Colon (tissue), 2 donors: ENCODE measurements at regions not wholly inside any gene's neighbourhood (a gene's known extent, or its start where the extent isn't known, plus 50 kb on each side); places are given as distances from the start of the nearest gene placed in this dataset.
"Not testable (repeated sequence)": the region's sequence is repeated elsewhere in the genome, so short reads cannot be mapped to it uniquely, and the experiment has no call there.

Experiments
- FAIRE-seq: peaks from 2 replicates; lab custom pipeline; 2012; peaks lifted over from hg19 to GRCh38; lab: Jason Lieb, UNC
- donor health status: control.
- donor health status: control.

DNA sequence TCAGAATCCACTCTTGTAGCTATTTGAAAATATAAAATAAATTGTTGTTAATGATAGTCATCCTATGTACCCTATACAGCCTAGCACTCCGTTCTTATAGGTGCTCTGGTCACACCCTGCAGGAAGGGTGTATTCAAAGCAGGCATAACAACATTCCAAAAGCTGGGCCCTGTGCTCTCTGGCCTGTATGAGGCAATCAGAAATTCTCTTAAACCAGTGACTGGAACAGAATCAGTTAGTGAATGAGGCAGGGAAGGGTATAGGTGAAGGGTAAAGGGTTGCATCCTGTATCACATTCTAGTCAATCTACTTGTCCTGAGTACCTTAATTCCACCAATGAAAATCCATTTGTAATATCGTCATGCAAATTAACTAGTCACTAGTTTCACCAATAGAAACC is 154.5 kb upstream of the ZNF217 start:
- FAIRE-seq = no peak

DNA sequence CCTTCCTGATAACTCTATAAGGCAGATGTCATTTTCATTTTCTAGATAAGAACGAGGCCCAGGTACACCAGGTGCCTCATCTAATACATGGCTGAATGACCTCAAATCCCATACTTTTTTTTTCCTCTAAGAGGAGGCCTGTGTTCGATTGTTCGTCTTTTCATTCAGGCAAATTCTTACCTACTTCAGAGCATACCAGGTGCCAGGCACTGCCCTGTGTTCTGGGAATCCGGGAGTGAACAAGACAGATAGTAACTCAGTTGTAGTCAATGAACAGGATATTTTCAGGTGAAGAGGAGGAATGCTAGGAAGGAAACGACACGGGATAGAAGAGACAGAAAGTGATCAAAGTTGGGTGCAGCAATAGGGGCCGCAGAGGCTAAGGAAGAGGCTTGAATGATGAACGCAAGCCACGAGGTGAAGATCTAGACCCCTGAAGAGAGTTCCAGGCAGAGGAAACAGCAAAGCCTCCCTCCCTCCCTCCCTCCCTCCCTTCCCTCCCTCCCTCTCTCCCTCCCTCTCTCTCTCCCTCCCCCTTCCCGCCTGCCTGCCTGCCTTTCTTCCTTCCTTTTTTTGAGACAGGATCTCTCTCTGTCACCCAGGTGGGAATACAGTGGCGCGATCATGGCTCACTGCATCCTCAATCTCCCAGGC is 150.1 kb upstream of the ZNF217 start:
- no peak for FAIRE-seq

DNA sequence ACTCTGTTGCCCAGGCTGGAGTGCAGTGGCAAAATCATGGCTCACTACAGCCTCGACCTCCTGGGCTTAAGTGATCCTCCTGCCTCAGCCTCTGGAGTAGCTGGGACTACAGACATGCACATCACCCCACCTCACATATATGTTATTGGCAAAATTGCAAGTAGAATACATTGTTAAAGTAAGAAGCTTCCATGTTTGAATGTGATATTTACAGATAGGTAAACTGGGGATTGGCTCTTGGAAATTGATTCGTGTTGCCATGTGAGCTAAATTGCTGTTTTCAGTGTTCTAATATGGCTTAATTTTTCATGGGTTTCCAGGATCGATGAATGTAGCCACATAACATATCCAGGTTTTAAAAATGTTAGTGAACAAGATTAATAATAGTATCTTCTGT is 149.0 kb upstream of the ZNF217 start:
- FAIRE-seq = no peak

DNA sequence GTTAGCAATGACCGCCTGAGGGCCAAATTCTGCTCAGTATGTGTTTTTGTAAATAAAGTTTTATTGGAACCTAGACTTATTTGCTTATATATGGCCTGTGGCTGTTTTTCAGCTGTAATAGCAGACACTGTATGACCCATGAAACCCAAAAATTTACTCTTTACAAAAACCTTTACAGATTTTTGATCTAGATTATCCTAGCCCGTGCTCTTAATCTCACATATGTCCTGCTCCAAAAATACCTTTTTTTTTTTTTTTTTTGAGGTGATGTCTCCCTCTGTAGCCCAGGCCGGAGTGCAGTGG is 148.0 kb upstream of the ZNF217 start:
- no peak for FAIRE-seq

DNA sequence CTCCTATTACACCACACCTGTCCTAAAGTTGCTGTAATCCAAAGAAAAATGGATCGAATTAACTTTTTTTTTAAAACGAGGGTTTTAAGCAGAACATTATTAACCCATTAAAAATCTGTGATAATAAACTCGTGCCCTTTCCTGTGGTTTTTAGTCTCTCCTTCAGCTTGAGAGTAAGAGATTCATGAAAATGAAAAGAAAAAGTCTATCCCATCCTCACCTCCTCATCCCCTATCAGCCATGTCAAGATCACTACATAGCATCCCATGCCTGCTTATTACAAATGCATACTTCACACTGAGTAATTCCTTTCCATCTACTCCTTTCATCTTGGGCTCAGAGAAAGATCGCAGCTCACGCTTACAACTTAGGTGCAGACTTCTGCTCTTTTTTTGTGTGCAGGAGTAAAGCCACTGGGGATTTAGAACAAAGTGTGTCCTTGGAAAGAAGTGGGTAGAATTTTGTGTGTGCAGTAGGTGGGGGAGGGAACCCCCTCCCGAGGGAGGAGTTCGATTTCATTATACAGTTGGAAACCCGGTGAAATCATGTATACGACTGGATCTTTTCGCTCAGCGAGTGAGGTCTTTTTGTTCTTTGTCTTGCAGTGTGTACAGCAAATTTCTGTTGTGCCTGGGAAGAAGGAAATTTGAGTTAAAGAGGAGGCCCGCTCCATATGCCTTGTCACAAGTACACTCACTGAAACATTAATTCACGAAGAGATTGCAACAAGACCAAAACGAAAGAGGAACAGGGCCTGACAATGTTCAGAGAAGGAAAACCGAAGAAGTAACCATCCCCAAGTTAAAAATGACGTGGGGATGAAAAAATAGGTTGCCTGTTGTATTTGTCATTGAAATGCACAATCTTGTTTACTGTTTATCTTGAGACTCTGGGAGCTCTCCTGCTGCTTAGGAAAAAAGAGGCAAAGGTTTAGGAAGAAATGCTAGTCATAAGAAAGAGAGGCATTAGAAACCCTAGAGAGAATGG is 146.5 kb upstream of the ZNF217 start:
- FAIRE-seq = no peak

DNA sequence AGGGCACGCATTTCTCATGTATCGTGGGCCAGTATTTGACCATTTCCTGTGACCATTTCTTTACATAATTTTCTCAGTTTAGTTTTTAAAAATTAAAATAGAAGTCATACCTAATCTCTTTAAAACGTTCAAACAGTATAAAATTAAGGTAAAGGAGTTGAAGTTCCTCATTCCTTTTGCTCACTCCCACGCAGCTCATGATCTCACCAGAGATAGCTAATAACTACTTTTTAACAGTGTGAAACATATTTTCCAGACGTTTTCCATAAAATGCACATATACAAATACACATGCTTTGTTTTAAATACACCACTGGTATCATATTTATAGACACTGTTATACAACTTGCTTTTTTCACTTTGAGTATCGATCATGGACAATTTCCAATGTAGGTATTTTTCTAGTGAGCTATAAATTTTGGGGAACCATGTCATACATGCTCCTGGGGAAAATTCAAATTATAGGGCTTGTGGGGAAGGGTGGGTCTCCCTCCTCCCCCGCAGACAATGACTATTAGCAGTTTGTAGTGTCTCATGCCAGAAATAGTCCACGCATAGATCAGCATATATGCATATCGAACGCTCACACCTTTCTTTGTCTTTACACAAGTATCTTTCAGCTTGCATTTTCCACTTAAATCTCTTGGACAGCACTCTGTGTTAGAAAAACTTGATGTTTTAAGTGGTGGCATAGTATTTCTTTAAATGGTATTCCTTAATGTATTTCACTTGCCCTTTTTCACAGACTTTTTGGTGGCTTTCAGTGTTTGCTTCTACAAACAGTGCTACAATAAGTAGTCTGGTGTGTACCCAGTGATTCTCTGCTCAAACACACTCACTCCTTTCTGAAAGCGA is 145.5 kb upstream of the ZNF217 start:
- no peak for FAIRE-seq

DNA sequence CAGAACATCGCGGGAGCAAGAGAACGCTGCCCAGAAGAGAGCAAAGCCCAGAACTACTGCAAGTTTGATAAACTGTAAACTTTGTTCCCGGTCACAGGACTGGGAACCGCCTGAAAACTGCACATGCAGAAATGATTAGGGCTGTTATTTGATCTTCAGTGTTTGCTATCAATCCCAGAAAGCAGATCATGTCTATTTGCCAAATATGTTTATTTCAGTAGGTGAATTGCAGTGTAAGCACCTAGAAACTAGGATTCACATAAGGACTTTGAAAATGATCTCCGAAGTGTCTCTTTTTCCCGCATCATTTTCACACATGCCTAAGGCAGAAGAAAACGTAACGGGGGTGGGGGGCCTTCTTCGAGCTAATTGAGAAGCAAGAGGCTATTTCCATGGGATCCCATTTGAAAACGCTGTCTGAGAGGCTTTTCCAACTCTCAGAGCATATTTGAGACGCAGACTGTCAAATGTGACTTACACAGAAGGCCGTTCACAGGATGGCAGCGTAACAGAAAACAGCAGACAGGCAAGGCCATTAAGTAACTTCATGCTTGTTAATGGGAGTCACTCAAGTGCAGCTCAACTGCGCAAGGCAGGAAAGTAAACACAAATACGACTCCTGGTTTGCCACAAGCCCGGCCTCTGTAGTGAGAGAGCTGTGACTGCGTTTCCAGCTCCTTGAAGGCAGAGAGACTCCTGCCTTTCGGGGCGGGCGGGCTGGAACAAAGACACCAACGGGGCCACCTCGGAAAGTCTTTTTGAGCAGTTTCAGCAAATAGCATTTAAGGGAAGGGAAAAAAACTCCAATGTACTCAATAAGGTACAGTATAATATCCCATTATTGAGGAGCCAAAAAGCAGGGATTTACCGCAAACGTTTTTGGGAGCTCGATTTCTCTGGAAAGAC is 144.7 kb upstream of the ZNF217 start:
- FAIRE-seq = no peak

DNA sequence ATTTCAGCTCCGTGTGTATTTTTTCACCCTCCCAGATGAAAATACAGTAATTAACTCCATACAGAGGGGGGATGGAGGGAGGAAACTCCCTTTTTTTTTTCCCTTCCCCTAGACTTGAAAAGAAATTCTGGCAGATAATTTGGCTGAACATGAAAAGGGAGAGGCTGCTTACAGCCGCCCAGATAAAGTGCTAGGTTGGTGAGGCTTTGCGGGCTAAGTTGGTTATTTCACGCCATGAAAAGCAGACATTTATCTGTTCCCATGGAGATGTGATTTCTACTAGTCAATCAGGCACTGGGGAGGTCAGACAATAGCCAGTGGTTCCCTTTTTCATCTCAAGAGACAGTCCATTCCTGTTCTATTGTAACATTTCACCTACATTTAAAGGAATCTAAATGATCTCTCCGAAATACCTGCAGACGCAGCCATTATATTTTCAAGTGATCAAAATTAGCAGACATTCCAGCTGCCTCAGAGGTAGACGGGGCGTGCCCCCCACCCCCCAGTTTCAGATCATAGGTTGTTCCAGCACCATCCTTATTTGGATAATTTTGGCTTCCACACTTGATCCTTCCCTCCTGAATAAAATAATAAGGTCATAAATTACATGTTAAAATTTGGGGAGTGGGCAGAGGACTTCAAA is 143.9 kb upstream of the ZNF217 start:
- FAIRE-seq = no peak

DNA sequence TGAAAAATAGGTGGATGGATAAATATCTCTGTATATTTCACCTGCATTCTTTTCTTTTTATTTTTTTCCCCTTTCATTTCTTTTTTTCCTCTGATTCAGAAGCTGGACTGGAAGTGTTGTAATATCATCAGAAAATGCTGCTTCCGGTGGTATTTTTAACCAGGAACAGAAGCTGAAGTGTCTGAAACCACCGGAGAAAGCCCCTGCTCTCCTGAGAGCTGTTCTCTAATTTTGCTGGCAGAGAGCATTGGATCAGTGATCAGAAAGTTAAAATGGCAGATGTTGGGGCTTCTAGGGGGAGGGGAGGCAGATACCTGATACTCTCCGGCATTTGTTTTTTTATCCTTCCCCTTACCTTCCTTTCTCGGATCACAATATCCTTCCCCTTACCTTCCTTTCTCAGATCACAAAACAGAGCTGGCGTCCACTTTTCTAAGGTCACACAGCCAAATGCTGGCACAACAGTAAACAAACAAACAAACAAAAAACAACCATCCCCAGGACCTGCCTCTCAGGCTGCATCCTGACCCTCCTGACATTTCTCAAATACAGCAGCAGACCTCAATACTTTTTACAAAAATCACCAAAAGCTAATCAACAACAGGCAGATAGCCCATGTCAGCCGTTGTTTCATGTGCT is 143.2 kb upstream of the ZNF217 start:
- FAIRE-seq = no peak

DNA sequence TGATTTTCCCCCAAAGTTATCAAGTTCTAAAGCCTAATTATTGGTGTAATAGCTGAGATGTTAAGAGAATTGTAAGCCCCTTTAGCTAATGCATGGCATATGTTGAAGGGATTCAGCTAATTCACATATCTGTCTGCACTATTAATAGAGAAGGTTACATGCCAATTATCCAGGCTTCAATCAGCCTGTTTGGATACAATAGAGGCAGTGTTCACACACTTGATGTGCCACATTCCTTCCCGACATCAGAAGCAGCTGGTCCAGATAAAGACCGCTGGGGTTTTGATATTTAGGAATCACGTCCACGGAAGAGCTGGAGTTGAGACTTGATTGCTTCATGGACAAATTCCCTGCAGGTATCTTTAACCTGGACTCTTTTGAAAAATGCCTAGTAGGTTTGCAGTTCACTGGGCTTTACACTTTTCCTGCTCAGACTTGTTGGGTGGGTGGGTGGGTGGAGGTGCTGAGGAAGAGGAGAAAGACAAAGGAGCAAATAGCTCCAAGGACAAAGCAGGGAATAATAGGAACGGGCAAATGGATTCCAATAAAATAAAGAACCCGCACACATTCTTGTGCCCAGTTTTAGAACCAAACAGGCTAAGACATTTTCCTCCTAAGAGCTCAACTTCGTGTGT is 142.6 kb upstream of the ZNF217 start:
- FAIRE-seq = no peak

DNA sequence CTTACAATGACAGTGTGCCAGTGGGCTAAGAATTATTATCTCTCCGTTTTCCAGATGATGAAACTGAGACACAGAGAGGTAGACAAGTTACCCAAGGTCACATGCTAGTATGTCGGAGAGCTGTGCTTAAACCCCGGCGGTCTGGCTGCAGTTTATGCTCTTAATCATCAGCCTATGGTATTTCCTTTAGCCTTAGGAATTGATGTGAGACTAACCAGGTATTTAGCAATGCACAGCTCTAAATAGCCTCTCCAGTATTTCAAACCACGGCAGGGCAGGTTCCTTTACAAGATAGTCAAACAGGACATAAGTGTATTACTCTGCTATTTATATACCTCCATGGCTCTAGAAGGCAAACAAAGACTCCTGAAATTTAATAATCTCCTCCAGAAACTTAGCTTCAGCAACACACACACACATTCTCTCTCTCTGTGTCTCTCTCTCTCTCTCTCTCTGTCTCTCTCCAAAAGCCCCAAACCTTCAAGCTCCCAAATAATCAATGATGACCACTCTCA is 142.0 kb upstream of the ZNF217 start:
- FAIRE-seq = no peak

DNA sequence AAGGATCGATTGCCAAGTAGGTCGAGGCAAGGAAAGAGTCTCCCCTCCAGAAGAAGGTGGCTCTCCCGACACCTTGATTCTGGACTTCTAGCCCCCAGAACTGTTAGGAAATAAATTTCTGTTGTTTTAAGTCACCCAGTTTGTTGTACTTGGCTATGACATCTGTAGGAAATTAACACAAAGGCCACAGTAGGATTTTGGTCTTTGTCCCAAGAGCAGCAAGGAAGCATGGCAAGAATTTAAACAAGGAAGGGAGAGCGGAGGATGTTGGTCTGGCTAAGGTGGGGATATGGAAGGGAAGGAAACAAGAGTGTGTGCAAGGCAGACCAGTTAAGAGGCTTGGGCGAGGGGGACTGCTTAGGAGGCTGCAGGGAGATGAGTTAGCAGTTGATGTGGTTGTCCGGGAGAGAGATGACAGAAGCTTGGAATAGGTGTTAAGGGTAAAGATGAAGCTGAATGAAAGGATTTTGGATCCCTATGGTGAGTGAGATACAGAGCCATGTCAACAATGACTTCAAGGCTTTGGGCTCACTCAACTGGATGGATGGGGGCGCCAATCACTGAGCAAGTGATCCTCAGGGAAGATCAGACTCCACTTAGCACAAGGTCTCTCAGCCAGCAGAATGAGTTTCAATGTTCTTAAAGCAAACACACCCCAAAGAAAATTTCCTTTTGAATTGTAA is 140.5 kb upstream of the ZNF217 start:
- FAIRE-seq = no peak

DNA sequence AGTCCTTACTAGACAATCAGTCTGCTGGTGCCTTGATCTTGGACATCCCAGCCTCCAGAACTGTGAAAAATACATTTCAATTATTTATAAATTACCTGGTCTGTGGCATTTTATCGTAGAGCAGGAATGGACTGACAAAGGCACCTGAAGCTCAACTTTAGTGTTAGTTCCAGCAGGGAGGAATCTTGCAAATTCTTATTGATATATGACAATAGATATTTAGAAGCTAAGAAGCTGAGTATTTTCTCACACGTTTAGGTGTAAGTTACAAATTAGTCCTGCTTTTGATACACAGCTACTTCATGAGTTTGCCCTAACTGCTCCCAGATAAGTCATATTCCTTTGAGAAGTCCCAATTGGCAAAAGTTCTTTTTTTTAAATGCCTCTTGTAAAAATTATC is 138.0 kb upstream of the ZNF217 start:
- no peak for FAIRE-seq

DNA sequence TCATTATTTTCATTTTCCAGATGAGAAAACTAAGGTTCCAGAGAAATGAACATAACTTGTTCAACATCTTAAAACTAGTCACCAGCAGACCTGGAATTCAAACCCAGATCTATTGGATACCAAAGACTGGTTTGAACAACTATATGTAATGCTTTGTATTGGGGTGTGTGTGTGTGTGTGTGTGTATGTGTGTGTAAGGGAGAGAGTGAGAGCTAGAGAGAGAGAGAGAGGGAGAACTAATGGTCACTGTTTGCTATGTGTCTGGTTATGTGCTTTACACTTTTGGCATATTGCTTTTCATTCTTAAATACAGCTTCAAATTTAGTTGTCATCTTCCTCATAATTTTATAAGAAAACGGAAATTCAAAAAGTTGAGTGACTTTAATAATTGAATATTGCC is 134.7 kb upstream of the ZNF217 start:
- no peak for FAIRE-seq

DNA sequence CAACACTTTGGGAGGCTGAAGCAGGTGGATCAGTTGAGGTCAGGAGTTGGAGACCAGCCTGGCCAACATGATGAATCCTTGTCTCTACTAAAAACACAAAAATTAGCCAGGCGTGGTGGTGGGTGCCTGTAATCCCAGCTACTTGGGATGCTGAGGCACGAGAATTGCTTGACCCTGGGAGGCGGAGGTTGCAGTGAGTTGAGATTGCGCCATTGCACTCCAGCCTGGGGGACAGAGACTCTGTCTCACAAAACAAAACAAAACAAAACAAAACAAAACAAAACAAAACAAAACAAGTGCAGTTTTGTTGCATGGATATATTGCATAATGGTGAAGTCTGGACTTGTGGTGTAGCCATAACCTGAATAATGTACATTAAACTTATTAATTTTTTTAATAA is 133.6 kb upstream of the ZNF217 start:
- FAIRE-seq = not testable (repeated sequence)

DNA sequence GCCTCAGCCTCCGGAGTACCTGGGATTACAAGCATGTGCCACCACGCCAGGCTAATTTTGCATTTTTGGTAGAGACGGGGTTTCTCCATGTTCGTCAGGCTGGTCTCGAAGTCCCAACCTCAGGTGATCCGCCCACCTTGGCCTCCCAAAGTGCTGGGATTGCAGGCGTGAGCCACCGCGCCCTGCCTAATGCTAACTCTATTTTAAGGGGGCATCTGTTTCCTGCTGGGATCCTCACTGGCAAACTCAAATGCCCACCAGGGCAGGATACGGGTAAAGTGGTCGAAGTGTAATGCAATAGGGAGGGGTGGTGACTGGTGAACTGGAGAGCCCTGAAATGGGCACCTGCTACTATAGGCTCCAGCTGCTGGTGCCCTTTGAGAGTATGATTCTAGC is 131.9 kb upstream of the ZNF217 start:
- FAIRE-seq = no peak

DNA sequence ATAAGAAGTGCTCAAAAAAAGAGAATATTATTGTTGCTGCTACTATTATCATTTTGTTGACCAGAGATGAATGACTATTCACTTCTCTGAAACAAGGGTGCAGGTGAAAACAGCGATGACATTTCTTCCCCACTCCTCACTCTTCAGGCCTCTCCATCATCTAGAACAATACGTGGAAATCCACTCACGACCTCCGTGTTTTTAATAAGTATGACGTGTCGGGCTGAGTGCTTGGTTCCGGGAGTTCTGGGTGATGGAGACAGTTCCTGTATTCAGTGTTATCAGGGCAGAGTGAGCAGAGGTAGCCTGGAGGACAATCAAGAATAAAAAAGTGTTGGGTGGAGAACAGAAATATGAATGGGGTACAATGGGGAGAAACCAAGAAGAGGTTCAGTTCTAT is 130.0 kb upstream of the ZNF217 start:
- FAIRE-seq = no peak

DNA sequence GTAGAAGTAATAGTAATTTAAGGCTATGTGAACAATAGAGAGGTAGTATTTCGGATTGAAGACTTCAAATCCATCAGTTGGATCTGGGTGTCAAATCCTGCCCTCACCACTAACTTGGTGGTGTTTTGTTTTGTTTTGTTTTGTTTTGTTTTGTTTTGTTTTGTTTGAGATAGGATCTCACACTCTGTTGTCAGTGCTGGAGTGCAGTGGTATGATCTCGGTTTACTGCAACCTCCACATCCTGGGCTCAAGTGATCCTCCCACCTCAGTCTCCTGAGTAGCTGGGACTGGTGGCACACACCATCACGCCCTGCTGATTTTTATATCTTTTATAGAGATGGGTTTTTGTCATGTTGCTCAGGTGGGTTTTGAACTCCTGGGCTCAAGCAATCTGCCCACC is 129.4 kb upstream of the ZNF217 start:
- FAIRE-seq = no peak

DNA sequence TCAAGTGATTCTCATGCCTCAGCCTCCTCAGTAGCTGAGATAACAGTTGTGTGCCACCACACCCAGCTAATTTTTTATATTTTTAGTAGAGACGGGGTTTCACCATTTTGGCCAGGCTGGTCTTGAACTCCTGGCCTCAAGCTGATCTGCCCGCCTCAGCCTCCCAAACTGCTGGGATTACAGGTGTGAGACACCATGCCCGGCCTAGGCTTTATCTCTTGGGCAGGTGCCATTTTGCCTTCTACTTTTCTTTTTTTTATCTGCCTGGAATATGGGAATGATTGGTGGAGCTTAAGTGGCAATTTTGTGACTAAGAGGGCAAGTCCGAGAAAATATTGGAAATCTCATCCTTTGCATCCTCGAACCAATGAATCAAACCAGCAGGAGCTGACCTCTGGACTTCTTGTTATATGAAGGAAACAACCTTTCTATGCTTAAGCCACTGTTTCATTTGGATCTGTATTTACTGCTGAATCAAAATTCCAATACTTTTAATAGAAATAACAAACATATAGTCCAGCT is 128.9 kb upstream of the ZNF217 start:
- no peak for FAIRE-seq
